ENCODE measurements at regions not wholly inside any gene's neighbourhood (a gene's known extent, or its start where the extent isn't known, plus 50 kb on each side); places are given as distances from the start of the nearest gene placed in this dataset.

- no peak for TF ChIP-seq PPARA (CRISPR knock-in tag; IDR thresholded peaks at IDR 0.05; ENCODE audit: borderline replicate concordance)
- TF ChIP-seq CSRNP3 (CRISPR knock-in tag; IDR thresholded peaks at IDR 0.05): no peak
- TF ChIP-seq ARNTL (CRISPR knock-in tag; IDR thresholded peaks at IDR 0.05; ENCODE audit: borderline replicate concordance, low read depth): no peak
- ATAC-seq: no peak
Measured at GRCh38 chr1:99532276-99532580, 113.7 kb upstream of the PALMD start.

- ATAC-seq: no peak
- no peak for TF ChIP-seq ZNF70 (CRISPR knock-in tag; IDR thresholded peaks at IDR 0.05)
- no peak for TF ChIP-seq ARNTL (CRISPR knock-in tag; IDR thresholded peaks at IDR 0.05; ENCODE audit: borderline replicate concordance, low read depth)
Measured at GRCh38 chr1:99533909-99534637, 111.8 kb upstream of the PALMD start.

- ATAC-seq: no peak
- TF ChIP-seq BACH2 (CRISPR knock-in tag; IDR thresholded peaks at IDR 0.05; ENCODE audit: borderline replicate concordance) (no peak), TSHZ2 (CRISPR knock-in tag; IDR thresholded peaks at IDR 0.05) (no peak), ARNTL (CRISPR knock-in tag; IDR thresholded peaks at IDR 0.05; ENCODE audit: borderline replicate concordance, low read depth) (no peak)
Measured at GRCh38 chr1:99534638-99534930, 111.3 kb upstream of the PALMD start.

GRCh38 chr1:99535470-99536164 is 110.3 kb upstream of the PALMD start:
- TF ChIP-seq ISL1 (CRISPR knock-in tag; IDR thresholded peaks at IDR 0.05) (no peak), TCF4 (CRISPR knock-in tag; IDR thresholded peaks at IDR 0.05; ENCODE audit: borderline replicate concordance) (no peak), PPARA (CRISPR knock-in tag; IDR thresholded peaks at IDR 0.05; ENCODE audit: borderline replicate concordance) (no peak), CSRNP3 (CRISPR knock-in tag; IDR thresholded peaks at IDR 0.05) (no peak), ESRRG (CRISPR knock-in tag; IDR thresholded peaks at IDR 0.05) (no peak), ZC3H10 (CRISPR knock-in tag; IDR thresholded peaks at IDR 0.05) (no peak), ZFP3 (CRISPR knock-in tag; IDR thresholded peaks at IDR 0.05) (no peak), ARNTL (CRISPR knock-in tag; IDR thresholded peaks at IDR 0.05; ENCODE audit: borderline replicate concordance, low read depth) (no peak), PATZ1 (CRISPR knock-in tag; IDR thresholded peaks at IDR 0.05; ENCODE audit: borderline replicate concordance) (no peak), ZNF8 (CRISPR knock-in tag; IDR thresholded peaks at IDR 0.05) (no peak), CREB5 (CRISPR knock-in tag; IDR thresholded peaks at IDR 0.05; ENCODE audit: low read depth) (no peak), RARB (CRISPR knock-in tag; IDR thresholded peaks at IDR 0.05) (no peak)
- no peak for ATAC-seq

All from SK-N-SH treated with all-trans-retinoic acid at 6 μM for 48 hours (cell line).